Vagina (tissue), 2 donors: ENCODE measurements at regions not wholly inside any gene's neighbourhood (a gene's known extent, or its start where the extent isn't known, plus 50 kb on each side); places are given as distances from the start of the nearest gene placed in this dataset.

Experiments
- POLR2A ChIP-seq, 2 donors: fragments of 450-650 bp; IDR thresholded peaks; one replicate each; pipeline ENCODE4 v1.6.1; 2017; ENCODE audit warnings: antibody characterized with exemption in 2 of 2, mild to moderate bottlenecking in 2 of 2, moderate library complexity in 2 of 2
- TF ChIP-seq, protein P1 (sequence below), 3 experiments: fragments of 450-650 bp in 2 of 3; fragments of 200-600 bp in 1 of 3; sonication (generic) in 1 of 3; IDR thresholded peaks; one replicate each; pipeline ENCODE4 v1.5.1; 2017 to 2019; ENCODE audit warnings: antibody characterized with exemption in 3 of 3, mild to moderate bottlenecking in 2 of 3, moderate library complexity in 2 of 3

DNA sequence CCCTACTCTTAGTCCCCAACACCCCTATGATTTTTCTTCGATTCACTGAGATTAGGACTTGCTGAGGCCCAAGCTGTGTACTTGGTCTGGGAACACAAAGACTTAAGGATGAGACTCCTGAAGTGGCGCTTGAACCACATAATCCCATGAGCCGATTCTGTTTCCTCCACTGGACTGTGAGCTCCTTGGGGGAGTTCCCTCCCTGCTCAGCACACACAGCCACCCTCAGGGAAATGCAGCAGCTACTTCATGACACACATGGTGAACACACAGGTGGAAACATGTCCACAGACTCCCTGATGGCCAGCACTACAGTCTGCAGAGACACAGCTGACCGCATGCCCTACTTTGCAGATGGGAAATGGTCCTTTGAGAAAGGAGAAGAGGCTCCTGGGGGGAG, 101.1 kb downstream of the C5orf15 start:
- TF ChIP-seq, protein P1, sequence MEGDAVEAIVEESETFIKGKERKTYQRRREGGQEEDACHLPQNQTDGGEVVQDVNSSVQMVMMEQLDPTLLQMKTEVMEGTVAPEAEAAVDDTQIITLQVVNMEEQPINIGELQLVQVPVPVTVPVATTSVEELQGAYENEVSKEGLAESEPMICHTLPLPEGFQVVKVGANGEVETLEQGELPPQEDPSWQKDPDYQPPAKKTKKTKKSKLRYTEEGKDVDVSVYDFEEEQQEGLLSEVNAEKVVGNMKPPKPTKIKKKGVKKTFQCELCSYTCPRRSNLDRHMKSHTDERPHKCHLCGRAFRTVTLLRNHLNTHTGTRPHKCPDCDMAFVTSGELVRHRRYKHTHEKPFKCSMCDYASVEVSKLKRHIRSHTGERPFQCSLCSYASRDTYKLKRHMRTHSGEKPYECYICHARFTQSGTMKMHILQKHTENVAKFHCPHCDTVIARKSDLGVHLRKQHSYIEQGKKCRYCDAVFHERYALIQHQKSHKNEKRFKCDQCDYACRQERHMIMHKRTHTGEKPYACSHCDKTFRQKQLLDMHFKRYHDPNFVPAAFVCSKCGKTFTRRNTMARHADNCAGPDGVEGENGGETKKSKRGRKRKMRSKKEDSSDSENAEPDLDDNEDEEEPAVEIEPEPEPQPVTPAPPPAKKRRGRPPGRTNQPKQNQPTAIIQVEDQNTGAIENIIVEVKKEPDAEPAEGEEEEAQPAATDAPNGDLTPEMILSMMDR (IDR thresholded peaks at IDR 0.05): no peak
- no peak for TF ChIP-seq POLR2A (IDR thresholded peaks at IDR 0.05)
